ENCODE measurements at regions not wholly inside any gene's neighbourhood (a gene's known extent, or its start where the extent isn't known, plus 50 kb on each side); places are given as distances from the start of the nearest gene placed in this dataset.

GRCh38 chr1:71167505-71167904, 86.7 kb upstream of the ZRANB2 start:
- DNase-seq (ENCODE audit: low read depth), result no peak
- no peak for TF ChIP-seq CTCF (conservative IDR thresholded peaks at IDR 0.05; ENCODE audit: low read depth, low read length)
- H3K4me3 ChIP-seq (ENCODE audit: low read depth, low read length), result no peak overlapping the region

GRCh38 chr1:71166178-71167173, 85.6 kb upstream of the ZRANB2 start:
- DNase-seq (ENCODE audit: low read depth), result no peak
- TF ChIP-seq CTCF (conservative IDR thresholded peaks at IDR 0.05; ENCODE audit: low read depth, low read length), result no peak
- H3K4me3 ChIP-seq (ENCODE audit: low read depth, low read length), result no peak overlapping the region

- no peak overlapping the region for H3K4me3 ChIP-seq (ENCODE audit: low read depth, low read length)
- DNase-seq (ENCODE audit: low read depth), result no peak
- TF ChIP-seq CTCF (conservative IDR thresholded peaks at IDR 0.05; ENCODE audit: low read depth, low read length), result no peak
Measured at GRCh38 chr1:71157715-71158114, 76.9 kb upstream of the ZRANB2 start.

- DNase-seq (ENCODE audit: low read depth), result no peak
- H3K4me3 ChIP-seq (ENCODE audit: low read depth, low read length), result no peak overlapping the region
- TF ChIP-seq CTCF (conservative IDR thresholded peaks at IDR 0.05; ENCODE audit: low read depth, low read length), result no peak
Measured at GRCh38 chr1:71157151-71157550, 76.3 kb upstream of the ZRANB2 start.

GRCh38 chr1:71156590-71156989, 75.8 kb upstream of the ZRANB2 start:
- no peak overlapping the region for H3K4me3 ChIP-seq (ENCODE audit: low read depth, low read length)
- TF ChIP-seq CTCF (conservative IDR thresholded peaks at IDR 0.05; ENCODE audit: low read depth, low read length), result no peak
- DNase-seq (ENCODE audit: low read depth), result no peak

- no peak for TF ChIP-seq CTCF (conservative IDR thresholded peaks at IDR 0.05; ENCODE audit: low read depth, low read length)
- DNase-seq (ENCODE audit: low read depth), result no peak
- no peak overlapping the region for H3K4me3 ChIP-seq (ENCODE audit: low read depth, low read length)
Measured at GRCh38 chr1:71154429-71154828, 73.6 kb upstream of the ZRANB2 start.

GRCh38 chr1:71153826-71154225, 73.0 kb upstream of the ZRANB2 start:
- TF ChIP-seq CTCF (conservative IDR thresholded peaks at IDR 0.05; ENCODE audit: low read depth, low read length), result no peak
- no peak for DNase-seq (ENCODE audit: low read depth)
- H3K4me3 ChIP-seq (ENCODE audit: low read depth, low read length), result no peak overlapping the region

All from choroid plexus epithelial cell (primary cell).